RWPE2 (cell line): ENCODE measurements at regions not wholly inside any gene's neighbourhood (a gene's known extent, or its start where the extent isn't known, plus 50 kb on each side); places are given as distances from the start of the nearest gene placed in this dataset.
A peak's percentile ranks its signal among the peaks of the same experiment; 100 is the strongest.

Experiments used
- ATAC-seq: fragments of 200-7000 bp; cut with Tn5 transposase; 3 replicates; pipeline ENCODE4 v1.9.1; 2021; ENCODE audit warnings: low read depth
- DNase-seq: peaks from one replicate; pipeline ENCODE4 v3.0.0-alpha.2; 2020; ENCODE audit warnings: low spot score
- H3K27ac ChIP-seq: fragments of 450-650 bp; 2 replicates; pipeline ENCODE4 v1.5.1; 2017; ENCODE audit warnings: mild to moderate bottlenecking; ENCODE audit not compliant: poor library complexity, severe bottlenecking
- H3K27me3 ChIP-seq: fragments of 250-450 bp; sonication (Bioruptor Pico); 2 replicates; pipeline ENCODE4 v1.5.1; 2021; ENCODE audit warnings: mild to moderate bottlenecking, moderate library complexity; ENCODE audit not compliant: insufficient read depth, poor library complexity, severe bottlenecking
- H3K36me3 ChIP-seq: fragments of 250-450 bp; sonication (Bioruptor Pico); 2 replicates; pipeline ENCODE4 v1.5.1; 2020; ENCODE audit warnings: low read depth, mild to moderate bottlenecking, moderate library complexity
- H3K4me1 ChIP-seq: fragments of 250-450 bp; sonication (Bioruptor Pico); 2 replicates; pipeline ENCODE4 v1.5.1; 2021; ENCODE audit warnings: mild to moderate bottlenecking, moderate library complexity; ENCODE audit not compliant: insufficient read depth, poor library complexity, severe bottlenecking
- H3K4me3 ChIP-seq: fragments of 250-450 bp; sonication (Bioruptor Pico); 2 replicates; pipeline ENCODE4 v1.5.1; 2021; ENCODE audit warnings: mild to moderate bottlenecking, moderate library complexity; ENCODE audit not compliant: severe bottlenecking
- H3K9me3 ChIP-seq: fragments of 250-450 bp; sonication (Bioruptor Pico); 2 replicates; pipeline ENCODE4 v1.5.1; 2021; ENCODE audit warnings: mild to moderate bottlenecking, moderate library complexity; ENCODE audit not compliant: severe bottlenecking
- CTCF ChIP-seq: fragments of 450-650 bp; IDR thresholded peaks from one replicate; pipeline ENCODE4 v1.5.1; 2017; ENCODE audit warnings: mild to moderate bottlenecking, moderate library complexity; ENCODE audit not compliant: poor library complexity, severe bottlenecking

GRCh38 chr5:92922231-92922967 is 658.6 kb downstream of the NR2F1-AS1 start:
- no peaks in the 10 kb centered on the region for H3K4me1 ChIP-seq
- ATAC-seq: no peak
- H3K4me3 ChIP-seq: no peak overlapping the region

DNA sequence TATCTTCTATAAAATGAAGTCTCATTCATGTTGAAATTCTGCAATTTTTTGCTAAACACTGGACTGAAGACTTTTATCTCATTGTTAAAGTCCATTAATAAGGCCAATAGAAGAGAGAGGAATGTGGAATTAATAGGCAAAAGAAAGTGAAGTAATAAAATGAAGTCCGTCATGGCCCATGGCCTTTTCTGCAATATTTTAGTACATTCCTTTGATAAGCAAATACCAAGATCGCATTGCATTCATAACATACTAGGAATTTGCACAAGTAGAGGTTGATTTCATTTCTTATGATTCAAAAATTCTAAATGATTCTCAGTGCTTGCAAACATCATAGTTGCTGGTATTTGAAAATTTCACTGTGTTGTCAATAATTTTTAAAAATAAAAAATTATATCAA is 664.0 kb downstream of the NR2F1-AS1 start:
- no peak overlapping the region for H3K27ac ChIP-seq
- TF ChIP-seq CTCF: no peak
- no peak for ATAC-seq
- H3K4me1 ChIP-seq: no peaks in the 10 kb centered on the region
- no peak overlapping the region for H3K4me3 ChIP-seq
- no peaks in the 10 kb centered on the region for H3K36me3 ChIP-seq
- H3K9me3 ChIP-seq: no peaks in the 10 kb centered on the region
- H3K27me3 ChIP-seq: no peaks in the 10 kb centered on the region
- no peak for DNase-seq

More at GRCh38 chr5:92922231-92922967, 658.6 kb downstream of the NR2F1-AS1 start:
- Histone ChIP-seq H3K36me3 (no peaks in the 10 kb centered on the region), H3K27me3 (no peaks in the 10 kb centered on the region), H3K9me3 (no peaks in the 10 kb centered on the region), H3K27ac (no peak overlapping the region)
- no peak for TF ChIP-seq CTCF
- DNase-seq: no peak

DNA sequence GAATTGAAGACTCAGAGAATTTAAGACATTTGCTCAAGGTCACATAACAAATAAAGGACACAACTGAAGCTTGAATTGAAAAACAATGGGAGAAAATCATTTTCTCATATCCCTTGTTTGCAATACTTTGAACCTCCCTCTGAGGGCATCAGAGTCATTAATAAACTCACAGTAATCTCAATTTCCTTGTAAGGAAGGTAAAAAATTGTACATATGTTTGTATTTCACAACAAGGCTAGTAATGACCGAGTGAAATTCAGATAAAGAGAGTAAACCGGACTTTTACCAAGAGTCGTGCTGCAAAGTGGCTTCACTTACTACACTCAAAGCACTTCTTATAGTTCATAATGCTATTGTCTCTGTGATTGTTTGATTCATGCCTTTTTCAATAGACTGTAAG is 665.0 kb downstream of the NR2F1-AS1 start:
- no peaks in the 10 kb centered on the region for H3K4me1 ChIP-seq
- TF ChIP-seq CTCF: peak; percentile 53
- H3K9me3 ChIP-seq: no peaks in the 10 kb centered on the region
- DNase-seq: no peak
- no peaks in the 10 kb centered on the region for H3K36me3 ChIP-seq
- no peaks in the 10 kb centered on the region for H3K27me3 ChIP-seq
- H3K4me3 ChIP-seq: no peak overlapping the region
- no peak overlapping the region for H3K27ac ChIP-seq
- no peak for ATAC-seq

- H3K36me3 ChIP-seq: no peaks in the 10 kb centered on the region
- peaks cover 5% of the 10 kb centered on the region for H3K4me1 ChIP-seq
- no peak overlapping the region for H3K4me3 ChIP-seq
- no peak for TF ChIP-seq CTCF
- no peak for DNase-seq
- ATAC-seq: no peak
- no peaks in the 10 kb centered on the region for H3K27me3 ChIP-seq
- H3K9me3 ChIP-seq: no peaks in the 10 kb centered on the region
- no peak overlapping the region for H3K27ac ChIP-seq
These were observed 668.7 kb downstream of the NR2F1-AS1 start for GRCh38 chr5:92912283-92912682.

- DNase-seq: no peak
- H3K9me3 ChIP-seq: no peaks in the 10 kb centered on the region
These were observed 669.2 kb downstream of the NR2F1-AS1 start for GRCh38 chr5:92911851-92912250.

More at GRCh38 chr5:92911851-92912250, 669.2 kb downstream of the NR2F1-AS1 start:
- H3K4me1 ChIP-seq: peaks cover 5% of the 10 kb centered on the region
- no peak overlapping the region for H3K27ac ChIP-seq
- no peaks in the 10 kb centered on the region for H3K36me3 ChIP-seq
- ATAC-seq: no peak
- no peaks in the 10 kb centered on the region for H3K27me3 ChIP-seq
- no peak for TF ChIP-seq CTCF
- H3K4me3 ChIP-seq: no peak overlapping the region
